ENCODE measurements at regions not wholly inside any gene's neighbourhood (a gene's known extent, or its start where the extent isn't known, plus 50 kb on each side); places are given as distances from the start of the nearest gene placed in this dataset.

DNA sequence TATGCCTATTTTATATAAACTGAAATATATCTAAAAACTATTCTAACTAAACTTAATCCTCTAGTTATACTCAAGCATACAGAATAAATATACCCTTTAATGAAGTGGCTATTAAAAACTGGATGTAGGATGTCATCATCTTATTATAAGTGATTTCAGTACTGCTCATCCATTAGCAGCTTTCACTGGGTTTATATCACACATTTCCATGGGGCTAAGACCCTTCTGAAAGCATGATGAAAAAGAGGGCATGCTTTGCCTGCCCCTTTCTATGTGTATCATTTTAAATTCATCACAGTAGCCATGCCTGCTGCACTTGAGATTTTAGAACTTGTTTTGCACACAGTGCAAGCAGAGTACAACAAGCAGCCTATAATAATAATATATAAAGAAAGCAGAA lies 477.5 kb downstream of the SLITRK6 start:
- TF ChIP-seq, protein P1, sequence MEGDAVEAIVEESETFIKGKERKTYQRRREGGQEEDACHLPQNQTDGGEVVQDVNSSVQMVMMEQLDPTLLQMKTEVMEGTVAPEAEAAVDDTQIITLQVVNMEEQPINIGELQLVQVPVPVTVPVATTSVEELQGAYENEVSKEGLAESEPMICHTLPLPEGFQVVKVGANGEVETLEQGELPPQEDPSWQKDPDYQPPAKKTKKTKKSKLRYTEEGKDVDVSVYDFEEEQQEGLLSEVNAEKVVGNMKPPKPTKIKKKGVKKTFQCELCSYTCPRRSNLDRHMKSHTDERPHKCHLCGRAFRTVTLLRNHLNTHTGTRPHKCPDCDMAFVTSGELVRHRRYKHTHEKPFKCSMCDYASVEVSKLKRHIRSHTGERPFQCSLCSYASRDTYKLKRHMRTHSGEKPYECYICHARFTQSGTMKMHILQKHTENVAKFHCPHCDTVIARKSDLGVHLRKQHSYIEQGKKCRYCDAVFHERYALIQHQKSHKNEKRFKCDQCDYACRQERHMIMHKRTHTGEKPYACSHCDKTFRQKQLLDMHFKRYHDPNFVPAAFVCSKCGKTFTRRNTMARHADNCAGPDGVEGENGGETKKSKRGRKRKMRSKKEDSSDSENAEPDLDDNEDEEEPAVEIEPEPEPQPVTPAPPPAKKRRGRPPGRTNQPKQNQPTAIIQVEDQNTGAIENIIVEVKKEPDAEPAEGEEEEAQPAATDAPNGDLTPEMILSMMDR (conservative IDR thresholded peaks at IDR 0.05 in 1 of 2, IDR thresholded peaks at IDR 0.05 in 1 of 2; ENCODE audit: low read depth in 1 of 2, low read length in 2 of 2) = no peak
- no peak for TF ChIP-seq EZH2 (IDR thresholded peaks at IDR 0.05; ENCODE audit: low read length, missing control alignments)
